ENCODE measurements at regions not wholly inside any gene's neighbourhood (a gene's known extent, or its start where the extent isn't known, plus 50 kb on each side); places are given as distances from the start of the nearest gene placed in this dataset.

DNA sequence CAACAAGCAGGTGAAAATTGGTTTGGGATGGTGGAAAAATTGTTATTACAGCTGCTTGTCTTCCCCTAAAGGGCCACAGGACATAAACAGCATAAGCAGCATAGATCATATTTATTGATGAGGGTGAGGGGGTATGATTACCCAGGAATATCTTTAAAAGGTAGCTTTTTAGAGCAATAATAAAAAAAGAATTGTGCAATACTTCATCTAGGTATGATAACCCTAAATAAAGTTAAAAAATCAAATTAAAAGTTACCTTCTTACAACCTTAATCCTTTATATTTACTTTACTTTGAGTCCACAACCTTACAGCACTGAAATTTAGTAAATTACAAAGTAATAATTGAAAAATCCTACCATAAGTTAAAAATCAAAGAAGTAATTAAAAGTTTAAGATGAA, 653.3 kb upstream of the RGS18 start:
- no peaks in the 10 kb centered on the region for H3K27me3 ChIP-seq (ENCODE audit: control insufficient read depth in 2 of 2, insufficient read depth in 2 of 2, low read length in 2 of 2)
- no peaks in the 10 kb centered on the region for H3K9me3 ChIP-seq (replicated peaks; ENCODE audit: control insufficient read depth, insufficient read depth, low read depth, low read length)
- H3K27ac ChIP-seq (ENCODE audit: extremely low read depth, low read depth, low read length): no peak overlapping the region
- POLR2A ChIA-PET: no interaction called here
- TF ChIP-seq TGIF2 (CRISPR knock-in tag; IDR thresholded peaks at IDR 0.05) (no peak), CEBPG (CRISPR knock-in tag; IDR thresholded peaks at IDR 0.05) (no peak), CEBPG (tag; conservative IDR thresholded peaks at IDR 0.05 in 1 of 2, IDR thresholded peaks at IDR 0.05 in 1 of 2) (peak; percentile 25 to 82; a peak in 2 of 4 replicates), CEBPB (tag; IDR thresholded peaks at IDR 0.05) (peak; percentile 70), XRCC3 (IDR thresholded peaks at IDR 0.05) (no peak), SMARCA4 (IDR thresholded peaks at IDR 0.05) (no peak), TFAM (CRISPR knock-in tag; conservative IDR thresholded peaks at IDR 0.05) (no peak), JUN (IDR thresholded peaks at IDR 0.05; ENCODE audit: borderline replicate concordance, low read depth, low read length) (no peak), JUN (CRISPR knock-in tag; IDR thresholded peaks at IDR 0.05; ENCODE audit: borderline replicate concordance) (no peak), CTBP1 (IDR thresholded peaks at IDR 0.05; ENCODE audit: borderline replicate concordance) (no peak), ZNF174 (CRISPR knock-in tag; IDR thresholded peaks at IDR 0.05) (no peak)
- TF ChIP-seq, protein P1, sequence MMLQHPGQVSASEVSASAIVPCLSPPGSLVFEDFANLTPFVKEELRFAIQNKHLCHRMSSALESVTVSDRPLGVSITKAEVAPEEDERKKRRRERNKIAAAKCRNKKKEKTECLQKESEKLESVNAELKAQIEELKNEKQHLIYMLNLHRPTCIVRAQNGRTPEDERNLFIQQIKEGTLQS (IDR thresholded peaks at IDR 0.05): no peak
- TF ChIP-seq, protein P1 (CRISPR knock-in tag; conservative IDR thresholded peaks at IDR 0.05): no peak
- TF ChIP-seq, protein P2, sequence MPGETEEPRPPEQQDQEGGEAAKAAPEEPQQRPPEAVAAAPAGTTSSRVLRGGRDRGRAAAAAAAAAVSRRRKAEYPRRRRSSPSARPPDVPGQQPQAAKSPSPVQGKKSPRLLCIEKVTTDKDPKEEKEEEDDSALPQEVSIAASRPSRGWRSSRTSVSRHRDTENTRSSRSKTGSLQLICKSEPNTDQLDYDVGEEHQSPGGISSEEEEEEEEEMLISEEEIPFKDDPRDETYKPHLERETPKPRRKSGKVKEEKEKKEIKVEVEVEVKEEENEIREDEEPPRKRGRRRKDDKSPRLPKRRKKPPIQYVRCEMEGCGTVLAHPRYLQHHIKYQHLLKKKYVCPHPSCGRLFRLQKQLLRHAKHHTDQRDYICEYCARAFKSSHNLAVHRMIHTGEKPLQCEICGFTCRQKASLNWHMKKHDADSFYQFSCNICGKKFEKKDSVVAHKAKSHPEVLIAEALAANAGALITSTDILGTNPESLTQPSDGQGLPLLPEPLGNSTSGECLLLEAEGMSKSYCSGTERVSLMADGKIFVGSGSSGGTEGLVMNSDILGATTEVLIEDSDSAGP (CRISPR knock-in tag; IDR thresholded peaks at IDR 0.05): no peak
- no peaks in the 10 kb centered on the region for H4K20me1 ChIP-seq (replicated peaks; ENCODE audit: control insufficient read depth, insufficient read depth, low read length)
- H2AFZ ChIP-seq (ENCODE audit: low read depth, low read length): no peak overlapping the region
- FAIRE-seq (no peak), DNase-seq (ENCODE audit: extremely low read depth in 1 of 4, low spot score in 3 of 4) (no peak), ATAC-seq (no peak)
- no peaks in the 10 kb centered on the region for H3K9me1 ChIP-seq (ENCODE audit: control insufficient read depth, insufficient read depth, low read length)
- no peaks in the 10 kb centered on the region for H3K4me1 ChIP-seq (replicated peaks in 1 of 2; ENCODE audit: control insufficient read depth in 2 of 2, insufficient read depth in 2 of 2, low read length in 2 of 2)
- H3K4me2 ChIP-seq (ENCODE audit: insufficient read depth, low read length): no peak overlapping the region
- no peak overlapping the region for H3K4me3 ChIP-seq
- H3K79me2 ChIP-seq (ENCODE audit: control insufficient read depth, insufficient read depth, low read length): no peaks in the 10 kb centered on the region
- CTCF ChIA-PET (ENCODE audit: low intra/inter-chr PET ratio): no interaction called here
- no peak overlapping the region for H3K9ac ChIP-seq (ENCODE audit: insufficient read depth in 1 of 2, low read depth in 2 of 2, low read length in 2 of 2)
- intact Hi-C loops (cut with micrococcal nuclease): no loop called here
- in situ Hi-C loops (cut with MboI): no loop called here
- no peaks in the 10 kb centered on the region for H3K36me3 ChIP-seq (ENCODE audit: control insufficient read depth, insufficient read depth, low read length)
- BruUV-seq (replicated peaks): no TSS peak
